ENCODE measurements at regions not wholly inside any gene's neighbourhood (a gene's known extent, or its start where the extent isn't known, plus 50 kb on each side); places are given as distances from the start of the nearest gene placed in this dataset.

DNA sequence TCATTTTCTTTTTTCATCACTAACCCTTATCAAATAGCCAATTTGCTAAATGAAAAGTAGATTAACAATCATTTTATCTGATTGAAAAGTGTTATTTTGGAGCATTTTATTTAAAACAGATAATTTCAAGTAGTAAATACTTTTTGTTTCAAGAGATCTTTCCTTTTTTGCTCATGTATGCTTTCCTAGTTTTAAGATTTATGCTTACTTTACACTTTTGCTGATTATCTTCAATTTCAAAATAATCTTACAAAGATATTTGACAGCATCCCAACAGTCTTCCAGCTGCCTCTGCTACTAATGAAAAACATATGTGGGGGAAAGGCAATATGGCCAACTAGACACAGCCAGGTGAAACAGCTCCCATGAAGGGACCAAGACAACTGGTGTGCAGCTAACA is 1027.3 kb upstream of the CDH9 start:
- DNase-seq (ENCODE audit: low spot score): no peak
- TF ChIP-seq, protein P1, sequence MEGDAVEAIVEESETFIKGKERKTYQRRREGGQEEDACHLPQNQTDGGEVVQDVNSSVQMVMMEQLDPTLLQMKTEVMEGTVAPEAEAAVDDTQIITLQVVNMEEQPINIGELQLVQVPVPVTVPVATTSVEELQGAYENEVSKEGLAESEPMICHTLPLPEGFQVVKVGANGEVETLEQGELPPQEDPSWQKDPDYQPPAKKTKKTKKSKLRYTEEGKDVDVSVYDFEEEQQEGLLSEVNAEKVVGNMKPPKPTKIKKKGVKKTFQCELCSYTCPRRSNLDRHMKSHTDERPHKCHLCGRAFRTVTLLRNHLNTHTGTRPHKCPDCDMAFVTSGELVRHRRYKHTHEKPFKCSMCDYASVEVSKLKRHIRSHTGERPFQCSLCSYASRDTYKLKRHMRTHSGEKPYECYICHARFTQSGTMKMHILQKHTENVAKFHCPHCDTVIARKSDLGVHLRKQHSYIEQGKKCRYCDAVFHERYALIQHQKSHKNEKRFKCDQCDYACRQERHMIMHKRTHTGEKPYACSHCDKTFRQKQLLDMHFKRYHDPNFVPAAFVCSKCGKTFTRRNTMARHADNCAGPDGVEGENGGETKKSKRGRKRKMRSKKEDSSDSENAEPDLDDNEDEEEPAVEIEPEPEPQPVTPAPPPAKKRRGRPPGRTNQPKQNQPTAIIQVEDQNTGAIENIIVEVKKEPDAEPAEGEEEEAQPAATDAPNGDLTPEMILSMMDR (IDR thresholded peaks at IDR 0.05): no peak
- ATAC-seq (ENCODE audit: low FRiP score): no peak

DNA sequence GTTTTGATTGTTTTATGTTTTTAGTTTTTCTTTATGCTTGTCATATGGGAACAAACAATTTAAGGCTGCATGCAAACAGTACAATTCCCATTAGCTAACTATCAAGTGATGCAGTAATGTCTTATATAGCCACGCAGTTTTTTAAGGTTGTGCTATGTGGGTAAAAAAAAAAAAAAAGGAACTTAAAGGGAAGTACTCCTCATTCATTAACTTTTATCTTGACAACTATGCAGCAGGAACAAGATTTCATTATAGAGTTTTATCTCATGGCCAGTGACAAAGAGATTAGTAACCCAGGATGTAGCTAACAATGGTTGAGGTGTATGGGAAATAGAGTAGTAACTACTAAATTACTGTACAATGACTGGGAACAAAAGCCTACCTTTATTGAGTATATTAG is 1008.2 kb upstream of the CDH9 start:
- TF ChIP-seq, protein P1 (IDR thresholded peaks at IDR 0.05): no peak
- ATAC-seq (ENCODE audit: low FRiP score) (no peak), DNase-seq (ENCODE audit: low spot score) (no peak)

DNA sequence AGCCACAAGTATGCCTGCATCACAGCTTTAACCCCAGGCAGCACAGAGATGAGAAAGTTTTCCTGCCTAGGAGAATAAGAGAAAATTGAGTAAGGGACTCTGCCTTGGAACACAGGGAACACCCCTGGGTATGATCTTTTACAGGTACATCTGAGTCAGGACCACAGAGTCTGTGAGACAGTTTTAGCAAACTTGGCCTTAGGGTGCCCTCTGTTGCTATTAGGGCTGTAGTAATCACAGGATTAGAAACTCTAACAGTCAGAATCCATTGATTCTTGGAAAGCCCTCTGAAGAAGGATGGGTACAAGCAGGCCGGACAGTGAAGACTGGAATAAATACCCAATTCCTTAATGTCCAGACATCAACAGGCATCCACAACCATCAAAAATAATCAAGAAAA is 989.5 kb upstream of the CDH9 start:
- ATAC-seq (ENCODE audit: low FRiP score): no peak
- TF ChIP-seq, protein P1 (IDR thresholded peaks at IDR 0.05): no peak

DNA sequence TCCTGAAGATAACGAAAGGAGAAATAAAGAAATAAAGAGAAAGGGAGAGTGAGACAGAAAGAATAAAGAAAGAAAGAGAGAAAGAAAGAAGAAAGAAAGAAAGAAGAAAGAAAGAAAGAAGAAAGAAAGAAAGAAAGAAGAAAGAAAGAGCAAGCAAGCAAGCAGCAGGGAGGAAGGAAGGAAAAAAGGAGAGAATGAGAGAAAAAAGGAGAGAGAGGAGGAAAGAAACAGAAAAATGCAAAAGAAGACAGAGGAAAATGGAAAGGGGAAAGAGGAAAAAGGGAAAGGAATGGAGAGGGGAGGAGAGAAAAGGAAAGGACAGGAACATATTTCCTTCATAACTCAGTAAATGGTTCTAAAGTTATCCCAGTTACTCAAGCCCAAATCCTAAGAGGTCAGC is 978.8 kb upstream of the CDH9 start:
- TF ChIP-seq, protein P1 (IDR thresholded peaks at IDR 0.05): no peak
- DNase-seq (ENCODE audit: low spot score) (no peak), ATAC-seq (ENCODE audit: low FRiP score) (no peak)

More for the DNA sequence above, 989.5 kb upstream of the CDH9 start:
- DNase-seq (ENCODE audit: low spot score): no peak

DNA sequence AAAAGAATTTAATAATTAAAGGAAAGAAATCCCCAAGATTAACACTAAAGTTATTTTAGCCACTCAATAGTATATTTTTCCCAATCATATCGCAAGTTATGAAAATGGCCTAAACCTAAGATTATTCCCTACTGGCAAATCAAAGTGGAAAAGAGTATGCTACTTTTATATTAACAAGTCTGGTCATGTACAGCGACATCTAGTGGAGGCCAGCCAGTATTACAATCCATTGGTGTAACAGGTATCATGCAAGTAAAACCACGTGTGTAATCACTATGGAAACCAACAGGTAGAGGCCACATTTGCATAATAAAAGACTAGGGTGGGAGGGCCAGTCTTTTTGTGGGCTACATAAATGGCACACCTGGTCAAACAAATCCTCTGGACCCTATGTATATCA is 976.4 kb upstream of the CDH9 start:
- TF ChIP-seq, protein P1 (IDR thresholded peaks at IDR 0.05): no peak
- DNase-seq (ENCODE audit: low spot score) (no peak), ATAC-seq (ENCODE audit: low FRiP score) (no peak)

DNA sequence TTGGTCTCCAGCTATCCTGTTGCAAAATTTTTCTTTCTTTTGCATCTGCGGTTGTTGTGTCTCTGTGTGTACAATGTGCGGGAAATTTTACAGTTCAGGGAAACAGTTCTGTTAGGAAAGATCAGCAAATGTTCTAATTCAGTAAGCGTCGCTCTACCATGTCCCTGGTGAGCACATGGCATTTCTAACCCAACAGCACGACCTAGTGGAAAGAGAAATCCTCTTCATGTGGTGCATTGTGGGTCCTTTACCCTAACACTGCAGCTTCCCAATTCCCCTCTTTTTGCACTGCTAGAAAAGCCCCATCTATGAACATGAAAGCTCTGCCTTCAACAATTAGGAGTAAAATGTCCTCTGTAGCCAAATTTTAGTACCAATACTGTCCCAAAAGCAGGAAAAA is 974.2 kb upstream of the CDH9 start:
- ATAC-seq (ENCODE audit: low FRiP score) (no peak), DNase-seq (ENCODE audit: low spot score) (no peak)
- TF ChIP-seq, protein P1 (IDR thresholded peaks at IDR 0.05): no peak

DNA sequence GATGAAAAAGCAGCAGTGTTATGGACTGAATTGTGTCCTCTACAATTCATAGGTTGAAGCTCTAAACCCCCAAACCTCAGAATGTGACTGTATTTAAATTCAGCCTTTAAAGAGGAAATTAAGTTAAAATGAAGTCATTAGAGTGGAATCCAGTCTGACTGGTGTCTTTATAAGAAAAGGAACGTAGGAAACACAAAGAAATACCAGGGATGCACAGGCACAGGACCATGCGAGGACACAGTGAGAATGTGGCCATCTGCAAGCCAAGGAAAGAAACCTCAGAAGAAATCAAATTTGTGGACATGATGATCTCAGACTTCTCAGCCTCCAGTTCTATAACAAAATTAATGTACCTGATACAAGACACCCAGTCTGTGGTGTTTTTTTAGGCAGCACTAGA is 971.2 kb upstream of the CDH9 start:
- DNase-seq (ENCODE audit: low spot score) (no peak), ATAC-seq (ENCODE audit: low FRiP score) (no peak)
- TF ChIP-seq, protein P1 (IDR thresholded peaks at IDR 0.05): no peak
